Tibial nerve (tissue), 4 donors: ENCODE measurements at regions not wholly inside any gene's neighbourhood (a gene's known extent, or its start where the extent isn't known, plus 50 kb on each side); places are given as distances from the start of the nearest gene placed in this dataset.

Source experiments
- DNase-seq, 2 donors: peaks; one replicate each; pipeline ENCODE4 v3.0.0-alpha.2; 2019; ENCODE audit warnings: low spot score in 2 of 2
- H3K27ac ChIP-seq, 4 donors: fragments of 200-600 bp; sonication (generic) in 3 of 4; one replicate each; pipeline ENCODE4 v1.5.1; 2017 to 2019; ENCODE audit warnings: mild to moderate bottlenecking in 1 of 4
- H3K27me3 ChIP-seq, 2 donors: fragments of 200-600 bp; sonication (generic) in 1 of 2; one replicate each; pipeline versions ENCODE4 v1.5.1 to v1.6.0; 2017 to 2019
- H3K36me3 ChIP-seq, 3 donors: fragments of 200-600 bp; sonication (generic); one replicate each; pipeline ENCODE4 v1.5.1; 2018 to 2019
- H3K4me1 ChIP-seq, 4 donors: fragments of 200-600 bp; sonication (generic) in 3 of 4; one replicate each; pipeline ENCODE4 v1.5.1; 2017 to 2019
- H3K4me3 ChIP-seq, 4 donors: fragments of 200-600 bp; sonication (generic) in 3 of 4; one replicate each; pipeline ENCODE4 v1.5.1; 2017 to 2019; ENCODE audit warnings: mild to moderate bottlenecking in 1 of 4, moderate library complexity in 1 of 4
- H3K9me3 ChIP-seq, 4 donors: fragments of 200-600 bp; sonication (generic) in 3 of 4; one replicate each; pipeline ENCODE4 v1.5.1; 2017 to 2019
- CTCF ChIP-seq, 5 experiments: fragments of 200-600 bp in 3 of 5; fragments of 450-650 bp in 2 of 5; sonication (generic) in 3 of 5; IDR thresholded peaks; one replicate each; pipeline ENCODE4 v1.5.1; 2016 to 2019; ENCODE audit warnings: antibody characterized with exemption in 5 of 5, mild to moderate bottlenecking in 3 of 5, moderate library complexity in 2 of 5
- EP300 ChIP-seq, 2 donors: sonication (generic); formaldehyde crosslinking; IDR thresholded peaks; one replicate each; pipeline ENCODE4 v1.6.1; 2017; ENCODE audit warnings: antibody characterized with exemption in 2 of 2, mild to moderate bottlenecking in 1 of 2
- POLR2A ChIP-seq, 2 donors: fragments of 450-650 bp; IDR thresholded peaks; one replicate each; pipeline ENCODE4 v1.6.1; 2017; ENCODE audit warnings: antibody characterized with exemption in 2 of 2, mild to moderate bottlenecking in 2 of 2, moderate library complexity in 2 of 2
- WGBS, 2 donors: methylation state at CpG; one replicate each; pipeline ENCODE4 v1.1.5; 2018; 5-methylcytosine and 5-hydroxymethylcytosine counted together

- Histone ChIP-seq H3K4me3 (no peak overlapping the region), H3K9me3 (no peaks in the 10 kb centered on the region), H3K4me1 (no peaks in the 10 kb centered on the region), H3K27ac (no peak overlapping the region), H3K36me3 (no peaks in the 10 kb centered on the region), H3K27me3 (no peaks in the 10 kb centered on the region)
- DNase-seq, result no peak
- WGBS, 2 donors, result 66 to 73% methylated on average over 3 of the region's 3 CpGs
- TF ChIP-seq CTCF (IDR thresholded peaks at IDR 0.05), result no peak
- TF ChIP-seq EP300 (IDR thresholded peaks at IDR 0.05), result no peak
- no peak for TF ChIP-seq POLR2A (IDR thresholded peaks at IDR 0.05)
Measured at GRCh38 chr3:24670871-24671270, 176.2 kb upstream of the THRB start.

- H3K4me3 ChIP-seq, result no peak overlapping the region
- 74 to 81% methylated on average over 1 of the region's 1 CpG for WGBS, 2 donors
- no peak for DNase-seq
- TF ChIP-seq CTCF (IDR thresholded peaks at IDR 0.05) (no peak), POLR2A (IDR thresholded peaks at IDR 0.05) (no peak), EP300 (IDR thresholded peaks at IDR 0.05) (no peak)
- H3K27ac ChIP-seq, result no peak overlapping the region
- H3K27me3 ChIP-seq, result no peaks in the 10 kb centered on the region
- H3K36me3 ChIP-seq, result no peaks in the 10 kb centered on the region
- H3K4me1 ChIP-seq, result no peaks in the 10 kb centered on the region
- no peaks in the 10 kb centered on the region for H3K9me3 ChIP-seq
Measured at GRCh38 chr3:24673596-24673995, 178.9 kb upstream of the THRB start.

- Histone ChIP-seq H3K27ac (no peak overlapping the region), H3K27me3 (no peaks in the 10 kb centered on the region), H3K36me3 (no peaks in the 10 kb centered on the region), H3K4me1 (no peaks in the 10 kb centered on the region), H3K9me3 (no peaks in the 10 kb centered on the region), H3K4me3 (no peak overlapping the region)
- TF ChIP-seq EP300 (IDR thresholded peaks at IDR 0.05), result no peak
- no peak for TF ChIP-seq POLR2A (IDR thresholded peaks at IDR 0.05)
- no peak for DNase-seq
- 95 to 96% methylated on average over 2 of the region's 2 CpGs for WGBS, 2 donors
Measured at GRCh38 chr3:24674261-24674660, 179.6 kb upstream of the THRB start.

- H3K27ac ChIP-seq, result no peak overlapping the region
- H3K4me3 ChIP-seq, result no peak overlapping the region
- no peaks in the 10 kb centered on the region for H3K27me3 ChIP-seq
- DNase-seq, result no peak
- no peaks in the 10 kb centered on the region for H3K9me3 ChIP-seq
- no peaks in the 10 kb centered on the region for H3K36me3 ChIP-seq
- no peak for TF ChIP-seq EP300 (IDR thresholded peaks at IDR 0.05)
- no peak for TF ChIP-seq CTCF (IDR thresholded peaks at IDR 0.05)
- TF ChIP-seq POLR2A (IDR thresholded peaks at IDR 0.05), result no peak
- H3K4me1 ChIP-seq, result no peaks in the 10 kb centered on the region
- WGBS, 2 donors, result 64 to 69% methylated on average over 2 of the region's 2 CpGs
Measured at GRCh38 chr3:24678021-24678420, 183.4 kb upstream of the THRB start.

- Histone ChIP-seq H3K4me1 (peaks cover 0 to under 1% (median 0%) of the 10 kb centered on the region in 4 donors), H3K27ac (no peak overlapping the region), H3K27me3 (no peaks in the 10 kb centered on the region), H3K36me3 (no peaks in the 10 kb centered on the region), H3K9me3 (no peaks in the 10 kb centered on the region), H3K4me3 (no peak overlapping the region)
- WGBS, 2 donors, result 73% methylated on average over 7 of the region's 7 CpGs
- TF ChIP-seq POLR2A (IDR thresholded peaks at IDR 0.05), result no peak
- DNase-seq, result no peak
Measured at GRCh38 chr3:24678421-24678865, 183.8 kb upstream of the THRB start.

- DNase-seq, result no peak
- H3K27me3 ChIP-seq, result no peaks in the 10 kb centered on the region
Measured at GRCh38 chr3:24679429-24679828, 184.8 kb upstream of the THRB start.

More at GRCh38 chr3:24679429-24679828, 184.8 kb upstream of the THRB start:
- TF ChIP-seq EP300 (IDR thresholded peaks at IDR 0.05) (no peak), POLR2A (IDR thresholded peaks at IDR 0.05) (no peak), CTCF (IDR thresholded peaks at IDR 0.05) (no peak)
- no peaks in the 10 kb centered on the region for H3K9me3 ChIP-seq
- no peaks in the 10 kb centered on the region for H3K36me3 ChIP-seq
- no peak overlapping the region for H3K4me3 ChIP-seq
- H3K4me1 ChIP-seq, result peaks cover 0 to 3% (median 0%) of the 10 kb centered on the region in 4 donors
- no peak overlapping the region for H3K27ac ChIP-seq
